NCI-H2171 (cell line): ENCODE measurements at regions not wholly inside any gene's neighbourhood (a gene's known extent, or its start where the extent isn't known, plus 50 kb on each side); places are given as distances from the start of the nearest gene placed in this dataset.
"Not testable (repeated sequence)": the region's sequence is repeated elsewhere in the genome, so short reads cannot be mapped to it uniquely, and the experiment has no call there.

Experiments
- DNase-seq: peaks from one replicate; lab custom pipeline; 2025; lab: John Stamatoyannopoulos, UW

- no peak for DNase-seq
Observed at GRCh38 chr2:58436872-58437271, 195.7 kb upstream of the FANCL start.

- no peak for DNase-seq
Observed at GRCh38 chr2:58435246-58435645, 194.1 kb upstream of the FANCL start.

- no peak for DNase-seq
Observed at GRCh38 chr2:58434692-58435091, 193.6 kb upstream of the FANCL start.

GRCh38 chr2:58432491-58433170 is 191.5 kb upstream of the FANCL start:
- DNase-seq: no peak

- DNase-seq: no peak
Observed at GRCh38 chr2:58429014-58429875, 188.1 kb upstream of the FANCL start.

- DNase-seq: peak; percentile 68
Observed at GRCh38 chr2:58428096-58429013, 187.2 kb upstream of the FANCL start.

GRCh38 chr2:58427572-58428095 is 186.5 kb upstream of the FANCL start:
- peak; percentile 53 for DNase-seq

- no peak for DNase-seq
Observed at GRCh38 chr2:58425368-58425767, 184.2 kb upstream of the FANCL start.

- DNase-seq: no peak
Observed at GRCh38 chr2:58419983-58420382, 178.9 kb upstream of the FANCL start.

- no peak for DNase-seq
Observed at GRCh38 chr2:58416696-58417095, 175.6 kb upstream of the FANCL start.

- DNase-seq: no peak
Observed at GRCh38 chr2:58414506-58414905, 173.4 kb upstream of the FANCL start.

- no peak for DNase-seq
Observed at GRCh38 chr2:58410549-58410948, 169.4 kb upstream of the FANCL start.

GRCh38 chr2:58407487-58407886 is 166.4 kb upstream of the FANCL start:
- peak; percentile 32 for DNase-seq

- DNase-seq: no peak
Observed at GRCh38 chr2:58405341-58405740, 164.2 kb upstream of the FANCL start.

- DNase-seq: no peak
Observed at GRCh38 chr2:58401936-58402335, 160.8 kb upstream of the FANCL start.

- DNase-seq: no peak
Observed at GRCh38 chr2:58398406-58398805, 157.3 kb upstream of the FANCL start.

- no peak for DNase-seq
Observed at GRCh38 chr2:58387701-58388100, 146.6 kb upstream of the FANCL start.

GRCh38 chr2:58386904-58387303 is 145.8 kb upstream of the FANCL start:
- DNase-seq: not testable (repeated sequence)

- DNase-seq: no peak
Observed at GRCh38 chr2:58378152-58378551, 137.0 kb upstream of the FANCL start.

GRCh38 chr2:58377181-58377580 is 136.1 kb upstream of the FANCL start:
- DNase-seq: no peak

- DNase-seq: no peak
Observed at GRCh38 chr2:58376592-58376991, 135.5 kb upstream of the FANCL start.

- DNase-seq: no peak
Observed at GRCh38 chr2:58369594-58369993, 128.5 kb upstream of the FANCL start.
